Large intestine (tissue), 3 donors: ENCODE measurements at regions not wholly inside any gene's neighbourhood (a gene's known extent, or its start where the extent isn't known, plus 50 kb on each side); places are given as distances from the start of the nearest gene placed in this dataset.
A peak's percentile ranks its signal among the peaks of the same experiment; 100 is the strongest.

Experiments
- DNase-seq, 2 donors: peaks; one replicate each; pipeline versions ENCODE4 v3.0.0 to v3.0.0-alpha.2; 2013
- H3K27ac ChIP-seq: one replicate; pipeline ENCODE4 v1.5.1; 2013; ENCODE audit warnings: low read length
- H3K27me3 ChIP-seq: 2 replicates; pipeline ENCODE4 v1.6.1; 2013; ENCODE audit warnings: low read length; ENCODE audit not compliant: control insufficient read depth, insufficient read depth
- H3K36me3 ChIP-seq: 2 replicates; pipeline ENCODE4 v1.6.1; 2013; ENCODE audit warnings: low read length; ENCODE audit not compliant: control insufficient read depth, insufficient read depth
- H3K4me1 ChIP-seq: one replicate; pipeline ENCODE4 v1.6.1; 2013; ENCODE audit warnings: low read length; ENCODE audit not compliant: control insufficient read depth, insufficient read depth
- H3K4me3 ChIP-seq: one replicate; pipeline ENCODE4 v1.5.1; 2013; ENCODE audit warnings: low read length
- H3K9me3 ChIP-seq: one replicate; pipeline ENCODE4 v1.6.1; 2013; ENCODE audit warnings: mild to moderate bottlenecking, low read depth, low read length, moderate library complexity; ENCODE audit not compliant: control insufficient read depth
- WGBS: methylation state at CpG from one replicate; pipeline ENCODE4 v1.1.5; 2013; ENCODE audit warnings: low lambda C conversion rate; ENCODE audit not compliant: insufficient coverage; 5-methylcytosine and 5-hydroxymethylcytosine counted together

DNA sequence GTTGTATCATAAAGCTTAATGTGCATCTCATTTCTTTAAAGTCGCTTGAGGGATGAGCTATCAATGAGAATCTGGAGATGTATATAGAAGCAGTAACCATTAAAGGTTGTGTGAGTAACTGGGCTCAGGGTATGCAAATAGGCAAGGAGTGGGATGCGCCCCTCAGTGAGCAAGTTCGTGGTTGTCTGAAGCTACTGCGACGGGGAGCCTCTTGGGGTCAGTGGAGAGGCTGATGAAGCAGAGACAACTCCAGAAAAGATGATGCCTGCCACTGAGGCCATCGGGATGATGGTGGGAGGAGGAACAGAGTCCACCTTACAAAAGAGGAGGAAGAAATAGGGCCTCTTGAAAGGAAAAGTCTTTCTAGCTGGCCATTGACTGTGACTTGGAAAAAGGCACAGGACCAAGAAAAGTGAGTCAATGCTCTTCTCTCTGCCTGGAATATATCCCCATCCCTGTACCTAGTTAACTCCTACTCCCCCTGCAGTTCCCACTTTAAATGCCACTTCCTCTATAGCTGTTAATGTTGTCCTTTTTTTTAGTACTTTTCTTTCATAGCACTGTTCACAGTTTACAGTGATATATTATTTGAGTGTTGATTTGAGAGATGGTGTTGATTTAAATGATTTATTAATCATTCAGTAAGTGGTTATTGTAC is 51.4 kb upstream of the LSM6 start:
- no peak overlapping the region for H3K4me3 ChIP-seq
- H3K4me1 ChIP-seq: no peaks in the 10 kb centered on the region
- 58% methylated on average over 5 of the region's 6 CpGs for WGBS
- no peak overlapping the region for H3K27ac ChIP-seq
- no peak for DNase-seq
- H3K27me3 ChIP-seq: no peaks in the 10 kb centered on the region
- no peaks in the 10 kb centered on the region for H3K36me3 ChIP-seq
- no peaks in the 10 kb centered on the region for H3K9me3 ChIP-seq

- H3K27ac ChIP-seq: no peak overlapping the region
- no peaks in the 10 kb centered on the region for H3K36me3 ChIP-seq
- H3K4me3 ChIP-seq: no peak overlapping the region
- DNase-seq: no peak
- H3K27me3 ChIP-seq: no peaks in the 10 kb centered on the region
- no peaks in the 10 kb centered on the region for H3K9me3 ChIP-seq
- WGBS: no CpG with 5 or more reads among the region's 1 CpG
- no peaks in the 10 kb centered on the region for H3K4me1 ChIP-seq
These were observed 52.3 kb upstream of the LSM6 start for GRCh38 chr4:146123231-146123630.

- H3K27ac ChIP-seq: no peak overlapping the region
- no CpG with 5 or more reads among the region's 6 CpGs for WGBS
- H3K36me3 ChIP-seq: no peaks in the 10 kb centered on the region
- no peak for DNase-seq
- no peak overlapping the region for H3K4me3 ChIP-seq
- H3K27me3 ChIP-seq: no peaks in the 10 kb centered on the region
- H3K4me1 ChIP-seq: no peaks in the 10 kb centered on the region
- H3K9me3 ChIP-seq: no peaks in the 10 kb centered on the region
These were observed 53.1 kb upstream of the LSM6 start for GRCh38 chr4:146122398-146122797.

DNA sequence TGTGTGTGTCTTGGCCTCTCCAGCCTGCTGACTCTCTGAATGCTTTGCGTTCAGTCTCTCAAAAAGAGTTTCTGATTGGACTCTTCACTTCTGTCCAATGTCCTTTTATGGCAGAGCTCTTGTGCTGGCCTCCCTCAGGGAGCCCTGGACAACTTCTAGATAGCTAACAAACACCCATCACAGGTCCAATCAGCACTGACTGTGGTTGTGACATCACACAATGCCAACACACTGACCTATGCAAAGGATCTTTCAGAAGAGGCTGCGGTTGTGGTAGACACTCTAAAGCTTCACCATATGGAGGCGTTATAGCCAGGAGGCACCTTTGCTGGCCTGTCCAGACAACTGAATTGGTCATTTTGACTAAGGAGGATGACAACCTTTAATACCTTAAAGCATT is 53.8 kb upstream of the LSM6 start:
- no peaks in the 10 kb centered on the region for H3K36me3 ChIP-seq
- no peak overlapping the region for H3K4me3 ChIP-seq
- H3K27me3 ChIP-seq: no peaks in the 10 kb centered on the region
- no peak for DNase-seq
- no peaks in the 10 kb centered on the region for H3K4me1 ChIP-seq
- H3K9me3 ChIP-seq: no peaks in the 10 kb centered on the region
- WGBS: no CpG with 5 or more reads among the region's 3 CpGs
- no peak overlapping the region for H3K27ac ChIP-seq

- Histone ChIP-seq H3K9me3 (no peaks in the 10 kb centered on the region), H3K27ac (no peak overlapping the region), H3K4me3 (no peak overlapping the region), H3K4me1 (no peaks in the 10 kb centered on the region), H3K36me3 (no peaks in the 10 kb centered on the region), H3K27me3 (no peaks in the 10 kb centered on the region)
- 97% methylated on average over 4 of the region's 6 CpGs for WGBS
- DNase-seq: no peak
These were observed 55.6 kb upstream of the LSM6 start for GRCh38 chr4:146119845-146120404.

DNA sequence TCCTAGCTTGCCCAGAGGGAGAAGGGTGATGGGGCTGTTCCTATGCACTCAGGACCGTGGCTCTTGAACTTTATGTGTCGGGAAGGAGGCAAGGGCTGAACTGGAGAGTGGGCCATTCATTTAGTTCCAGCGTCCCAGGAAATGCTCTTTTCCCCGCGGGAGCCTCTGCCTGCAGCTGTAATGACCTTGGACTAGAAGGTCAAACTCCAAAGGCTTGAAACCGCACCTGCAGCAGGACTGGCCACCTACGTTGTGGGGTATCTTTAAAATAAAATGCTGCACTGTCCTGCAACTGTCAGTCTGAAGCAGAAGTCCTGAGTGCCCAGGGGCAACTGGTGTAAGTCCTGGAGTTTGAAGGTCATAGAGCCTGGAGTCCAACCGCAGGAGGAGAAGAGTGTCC is 61.5 kb upstream of the LSM6 start:
- Histone ChIP-seq H3K36me3 (no peaks in the 10 kb centered on the region), H3K4me1 (peaks cover 14% of the 10 kb centered on the region), H3K27ac (no peak overlapping the region), H3K27me3 (no peaks in the 10 kb centered on the region), H3K9me3 (peaks cover 3% of the 10 kb centered on the region), H3K4me3 (no peak overlapping the region)
- no CpG with 5 or more reads among the region's 8 CpGs for WGBS
- DNase-seq: peak in 1 of 2 donors; percentile 33

DNA sequence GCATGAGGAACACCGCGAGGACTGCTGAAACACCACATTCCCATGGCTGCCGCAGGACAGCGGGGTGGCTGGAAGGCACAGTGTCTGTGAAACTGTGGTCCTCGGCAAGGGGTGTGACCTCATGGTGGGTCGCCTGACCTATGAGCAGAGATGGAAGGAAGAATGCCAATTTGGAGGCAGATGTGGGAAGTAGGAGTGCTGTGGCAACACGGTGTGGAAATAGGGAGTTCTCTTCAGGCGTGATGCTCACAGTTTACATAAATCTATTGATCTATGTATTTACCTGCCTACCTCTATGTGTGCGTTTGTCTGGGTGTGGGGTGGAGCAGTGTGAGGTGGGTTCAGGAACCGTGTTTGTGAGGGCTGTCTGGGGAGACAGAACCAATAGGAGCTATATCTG is 62.3 kb upstream of the LSM6 start:
- no peaks in the 10 kb centered on the region for H3K27me3 ChIP-seq
- peaks cover 3% of the 10 kb centered on the region for H3K9me3 ChIP-seq
- peaks cover 19% of the 10 kb centered on the region for H3K4me1 ChIP-seq
- H3K4me3 ChIP-seq: no peak overlapping the region
- WGBS: no CpG with 5 or more reads among the region's 10 CpGs
- no peak overlapping the region for H3K27ac ChIP-seq
- no peak for DNase-seq
- H3K36me3 ChIP-seq: no peaks in the 10 kb centered on the region

GRCh38 chr4:146112389-146112788 is 63.1 kb upstream of the LSM6 start:
- DNase-seq: no peak

DNA sequence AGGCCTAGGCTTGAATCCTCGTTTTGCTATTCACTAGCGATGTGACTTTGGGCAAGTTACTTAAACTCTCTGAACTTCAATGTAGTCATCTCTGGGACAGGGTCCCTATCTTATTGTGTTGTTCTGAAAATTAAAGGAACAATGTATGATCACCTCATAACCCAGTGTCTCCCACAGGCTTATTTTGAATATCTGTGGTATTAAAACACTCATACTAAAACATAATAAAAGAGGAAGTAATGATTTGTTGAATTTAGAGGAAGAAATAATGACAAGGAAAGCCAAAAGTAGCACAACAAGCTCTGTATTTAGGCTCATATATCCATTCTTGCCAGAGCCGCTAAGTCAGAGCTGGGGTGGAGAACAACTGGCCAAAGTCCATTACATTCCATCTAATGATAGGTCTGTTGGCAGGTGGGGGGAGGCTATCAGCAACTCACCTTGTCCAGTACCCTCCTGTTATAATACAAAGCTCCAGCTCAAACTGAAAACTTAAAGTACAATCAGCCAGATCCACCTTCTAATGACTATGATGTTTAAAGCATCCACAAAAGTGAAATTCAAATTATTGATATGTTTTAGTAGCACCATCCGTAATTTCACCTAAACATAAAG is 64.5 kb upstream of the LSM6 start:
- H3K4me1 ChIP-seq: peaks cover 22% of the 10 kb centered on the region
- no CpG with 5 or more reads among the region's 4 CpGs for WGBS
- no peaks in the 10 kb centered on the region for H3K27me3 ChIP-seq
- no peak overlapping the region for H3K4me3 ChIP-seq
- DNase-seq: peak; percentile 37 to 66
- H3K9me3 ChIP-seq: peaks cover 3% of the 10 kb centered on the region
- peak overlapping the region; percentile 24 for H3K27ac ChIP-seq
- H3K36me3 ChIP-seq: no peaks in the 10 kb centered on the region

More at GRCh38 chr4:146112389-146112788, 63.1 kb upstream of the LSM6 start:
- H3K4me1 ChIP-seq: peaks cover 21% of the 10 kb centered on the region
- no peak overlapping the region for H3K4me3 ChIP-seq
- no peaks in the 10 kb centered on the region for H3K36me3 ChIP-seq
- no peak overlapping the region for H3K27ac ChIP-seq
- no peaks in the 10 kb centered on the region for H3K27me3 ChIP-seq
- H3K9me3 ChIP-seq: peaks cover 3% of the 10 kb centered on the region

GRCh38 chr4:146108756-146109155 is 66.8 kb upstream of the LSM6 start:
- Histone ChIP-seq H3K27ac (peak overlapping the region; percentile 79), H3K9me3 (peaks cover 2% of the 10 kb centered on the region), H3K4me1 (peaks cover 32% of the 10 kb centered on the region)

More at GRCh38 chr4:146108756-146109155, 66.8 kb upstream of the LSM6 start:
- Histone ChIP-seq H3K27me3 (no peaks in the 10 kb centered on the region), H3K4me3 (no peak overlapping the region), H3K36me3 (no peaks in the 10 kb centered on the region)
- WGBS: 100% methylated on average over 1 of the region's 1 CpG
- DNase-seq: no peak
